T-helper 17 cell (primary cell): ENCODE measurements at regions not wholly inside any gene's neighbourhood (a gene's known extent, or its start where the extent isn't known, plus 50 kb on each side); places are given as distances from the start of the nearest gene placed in this dataset.

Source experiments
- ATAC-seq: fragments of 150-1000 bp; cut with Tn5 transposase; 2 replicates; pipeline ENCODE4 v1.10.0; 2021; ENCODE audit warnings: mild to moderate bottlenecking, moderate library complexity
- DNase-seq, 3 donors: peaks; one replicate each; pipeline versions ENCODE4 v3.0.0 to v3.0.0-alpha.2; 2020 to 2021
- H3K9me3 ChIP-seq: one replicate; pipeline ENCODE4 v1.7.0; 2013; ENCODE audit warnings: low read length, mild to moderate bottlenecking; ENCODE audit not compliant: control insufficient read depth, poor library complexity, severe bottlenecking
- H3K27ac Mint-ChIP-seq: one replicate; pipeline ENCODE4 v1.8.0; 2022; ENCODE audit warnings: mild to moderate bottlenecking, moderate library complexity, mixed read lengths
- H3K27me3 Mint-ChIP-seq: one replicate; pipeline ENCODE4 v1.8.0; 2022; ENCODE audit warnings: mixed read lengths
- H3K36me3 Mint-ChIP-seq: one replicate; pipeline ENCODE4 v1.8.0; 2022; ENCODE audit warnings: low read depth, mixed read lengths
- H3K4me1 Mint-ChIP-seq: one replicate; pipeline ENCODE4 v1.8.0; 2022; ENCODE audit warnings: mild to moderate bottlenecking, mixed read lengths
- H3K4me3 Mint-ChIP-seq: one replicate; pipeline ENCODE4 v1.8.0; 2022; ENCODE audit warnings: mild to moderate bottlenecking, moderate library complexity, mixed read lengths

- Mint-ChIP-seq H3K27ac (no peak overlapping the region), H3K4me3 (no peak overlapping the region), H3K4me1 (no peaks in the 10 kb centered on the region), H3K36me3 (no peaks in the 10 kb centered on the region), H3K27me3 (no peaks in the 10 kb centered on the region)
- H3K9me3 ChIP-seq: no peaks in the 10 kb centered on the region
- ATAC-seq (no peak), DNase-seq (no peak)
These were observed 137.3 kb upstream of the FNDC3A start for GRCh38 chr13:48838193-48838973.

- no peaks in the 10 kb centered on the region for H3K9me3 ChIP-seq
- Mint-ChIP-seq H3K4me3 (no peak overlapping the region), H3K4me1 (no peaks in the 10 kb centered on the region), H3K27ac (no peak overlapping the region), H3K36me3 (no peaks in the 10 kb centered on the region), H3K27me3 (no peaks in the 10 kb centered on the region)
- no peak for DNase-seq
- no peak for ATAC-seq
These were observed 136.5 kb upstream of the FNDC3A start for GRCh38 chr13:48839171-48839570.

- Mint-ChIP-seq H3K36me3 (no peaks in the 10 kb centered on the region), H3K27me3 (no peaks in the 10 kb centered on the region), H3K27ac (no peak overlapping the region), H3K4me1 (no peaks in the 10 kb centered on the region), H3K4me3 (no peak overlapping the region)
- ATAC-seq (no peak), DNase-seq (no peak)
- no peaks in the 10 kb centered on the region for H3K9me3 ChIP-seq
These were observed 135.3 kb upstream of the FNDC3A start for GRCh38 chr13:48840366-48840765.

GRCh38 chr13:48842316-48842715 lies 133.4 kb upstream of the FNDC3A start:
- H3K27me3 Mint-ChIP-seq: no peaks in the 10 kb centered on the region
- no peak overlapping the region for H3K4me3 Mint-ChIP-seq
- no peak overlapping the region for H3K27ac Mint-ChIP-seq
- H3K4me1 Mint-ChIP-seq: no peaks in the 10 kb centered on the region
- no peak for DNase-seq
- no peaks in the 10 kb centered on the region for H3K9me3 ChIP-seq
- ATAC-seq: no peak
- no peaks in the 10 kb centered on the region for H3K36me3 Mint-ChIP-seq

DNA sequence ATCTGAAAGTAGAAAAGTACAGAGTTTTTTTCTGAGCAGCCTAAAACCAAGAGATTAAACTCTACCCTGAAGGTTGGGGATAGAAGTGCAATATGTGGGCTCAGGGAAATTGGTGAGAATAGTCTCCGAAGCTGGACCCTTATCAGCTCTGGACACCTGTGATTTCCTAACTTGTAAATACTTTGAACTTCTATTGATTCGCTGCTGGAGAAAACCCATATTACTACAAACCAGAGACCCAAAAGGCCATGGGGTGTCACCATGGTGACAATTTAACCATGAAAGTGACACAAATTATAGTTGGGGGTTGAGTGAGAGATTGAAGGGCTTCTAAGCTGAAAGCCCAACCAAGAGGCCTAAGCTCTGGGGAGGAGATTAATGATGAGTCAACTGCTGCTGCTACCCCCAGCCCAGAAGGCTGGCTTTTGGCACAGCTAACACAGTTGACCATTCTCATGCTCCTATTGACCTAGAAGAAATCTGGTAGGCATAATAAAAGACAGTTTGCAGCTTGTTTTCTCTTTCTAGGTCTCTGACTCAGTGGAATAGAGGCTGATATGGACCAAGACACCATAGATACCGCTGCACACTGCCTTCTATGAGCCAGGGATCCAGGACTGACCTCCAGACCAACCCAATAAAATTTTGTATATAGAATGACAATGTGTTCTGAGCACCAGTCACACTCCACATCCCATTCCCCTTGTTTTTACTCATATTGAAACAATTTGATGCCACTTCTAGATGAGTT lies 131.9 kb upstream of the FNDC3A start:
- DNase-seq (no peak), ATAC-seq (no peak)
- Mint-ChIP-seq H3K27me3 (no peaks in the 10 kb centered on the region), H3K36me3 (no peaks in the 10 kb centered on the region), H3K4me1 (no peaks in the 10 kb centered on the region), H3K4me3 (no peak overlapping the region), H3K27ac (no peak overlapping the region)
- H3K9me3 ChIP-seq: no peaks in the 10 kb centered on the region

- ATAC-seq (no peak), DNase-seq (no peak)
- Mint-ChIP-seq H3K36me3 (no peaks in the 10 kb centered on the region), H3K4me1 (no peaks in the 10 kb centered on the region), H3K27me3 (no peaks in the 10 kb centered on the region), H3K4me3 (no peak overlapping the region), H3K27ac (no peak overlapping the region)
- H3K9me3 ChIP-seq: no peaks in the 10 kb centered on the region
These were observed 131.0 kb upstream of the FNDC3A start for GRCh38 chr13:48844676-48845075.

GRCh38 chr13:48849515-48849914 lies 126.2 kb upstream of the FNDC3A start:
- no peak overlapping the region for H3K4me3 Mint-ChIP-seq
- ATAC-seq (no peak), DNase-seq (no peak)
- H3K36me3 Mint-ChIP-seq: no peaks in the 10 kb centered on the region
- peaks cover 10% of the 10 kb centered on the region for H3K4me1 Mint-ChIP-seq
- peaks cover 11% of the 10 kb centered on the region for H3K27me3 Mint-ChIP-seq
- H3K27ac Mint-ChIP-seq: no peak overlapping the region
- H3K9me3 ChIP-seq: no peaks in the 10 kb centered on the region

- peaks cover 11% of the 10 kb centered on the region for H3K27me3 Mint-ChIP-seq
- no peak overlapping the region for H3K4me3 Mint-ChIP-seq
- no peaks in the 10 kb centered on the region for H3K9me3 ChIP-seq
- H3K27ac Mint-ChIP-seq: no peak overlapping the region
- H3K36me3 Mint-ChIP-seq: no peaks in the 10 kb centered on the region
- peaks cover 10% of the 10 kb centered on the region for H3K4me1 Mint-ChIP-seq
- ATAC-seq (no peak), DNase-seq (no peak)
These were observed 124.0 kb upstream of the FNDC3A start for GRCh38 chr13:48851707-48852106.

DNA sequence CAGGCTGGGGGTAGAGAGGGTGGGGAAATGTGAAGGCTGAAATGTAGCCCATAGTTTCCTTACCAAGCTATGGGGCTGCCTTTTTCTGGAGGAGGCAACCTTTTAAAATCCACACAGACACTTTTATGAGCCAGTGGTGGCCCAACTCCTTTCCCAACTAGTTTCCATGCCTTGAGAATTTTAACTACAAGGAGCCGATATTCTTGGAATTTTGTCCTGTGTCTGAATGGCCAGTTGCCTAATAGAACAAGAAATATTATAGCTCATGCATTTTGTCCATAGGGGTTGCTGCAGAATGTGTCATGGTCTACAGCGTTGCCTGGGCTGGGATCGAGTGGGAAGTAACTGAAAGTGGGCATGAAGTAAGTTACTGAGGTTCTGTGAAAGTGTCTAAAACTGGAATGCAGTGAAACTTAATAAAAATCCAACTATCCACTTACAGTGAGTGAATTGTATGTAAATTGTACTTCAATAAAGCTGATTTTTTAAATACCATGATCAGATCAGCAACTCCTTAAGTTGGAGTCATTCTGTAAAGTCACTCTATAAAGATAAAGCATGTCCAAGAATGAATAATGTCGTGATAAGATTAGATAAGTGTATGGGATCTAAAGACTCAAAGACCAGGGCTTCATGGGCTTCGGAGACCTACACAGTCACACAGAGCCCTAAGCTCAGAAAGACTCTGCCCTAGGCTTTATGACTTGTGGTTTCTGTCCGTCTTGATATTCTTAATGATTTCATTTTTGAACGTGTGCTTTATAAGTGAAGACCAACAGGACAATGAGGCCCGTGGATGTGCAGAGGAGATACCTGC lies 122.6 kb upstream of the FNDC3A start:
- no peak overlapping the region for H3K27ac Mint-ChIP-seq
- H3K9me3 ChIP-seq: no peaks in the 10 kb centered on the region
- H3K4me1 Mint-ChIP-seq: peaks cover 13% of the 10 kb centered on the region
- no peak overlapping the region for H3K4me3 Mint-ChIP-seq
- H3K27me3 Mint-ChIP-seq: peaks cover 11% of the 10 kb centered on the region
- DNase-seq (no peak), ATAC-seq (no peak)
- H3K36me3 Mint-ChIP-seq: no peaks in the 10 kb centered on the region

DNA sequence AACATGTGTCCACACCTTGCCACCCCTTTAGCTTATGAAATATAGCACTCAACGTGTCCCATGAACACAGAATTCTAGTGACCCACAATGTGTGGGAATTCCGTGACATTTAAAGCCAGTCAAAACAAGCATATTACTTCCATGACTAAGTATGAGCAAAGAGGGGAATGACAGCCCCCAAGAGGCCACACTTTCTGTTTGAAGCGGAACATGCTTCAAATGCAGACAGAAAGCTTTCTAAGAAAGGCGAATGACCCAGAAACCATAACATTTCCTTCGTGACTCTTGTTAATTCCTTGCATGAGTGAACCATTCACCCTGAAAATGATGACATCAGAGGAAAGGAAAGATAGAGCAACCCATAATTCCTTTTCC lies 122.0 kb upstream of the FNDC3A start:
- H3K9me3 ChIP-seq: no peaks in the 10 kb centered on the region
- H3K36me3 Mint-ChIP-seq: no peaks in the 10 kb centered on the region
- H3K4me1 Mint-ChIP-seq: peaks cover 19% of the 10 kb centered on the region
- no peak overlapping the region for H3K4me3 Mint-ChIP-seq
- no peak for DNase-seq
- ATAC-seq: no peak
- H3K27ac Mint-ChIP-seq: no peak overlapping the region
- peaks cover 11% of the 10 kb centered on the region for H3K27me3 Mint-ChIP-seq

DNA sequence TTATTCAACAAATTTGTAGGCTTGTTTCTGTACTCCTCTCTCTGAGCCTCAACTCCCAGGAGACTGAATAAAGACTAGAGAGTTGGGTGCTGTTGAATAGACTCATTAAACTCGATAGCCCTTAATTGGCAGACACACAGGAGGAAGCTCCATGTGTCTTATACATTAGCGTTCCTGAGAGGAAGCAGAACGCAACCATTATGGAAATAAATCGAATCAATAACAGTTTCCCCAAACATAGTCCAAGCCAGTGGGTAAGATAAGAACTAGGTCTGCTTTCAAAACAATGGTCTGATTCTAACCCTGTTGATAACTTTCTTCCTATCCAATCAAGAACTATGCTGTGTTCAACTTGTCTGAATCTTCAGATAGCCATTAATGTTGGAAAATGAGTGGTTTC lies 118.1 kb upstream of the FNDC3A start:
- Mint-ChIP-seq H3K36me3 (no peaks in the 10 kb centered on the region), H3K27ac (no peak overlapping the region), H3K4me1 (peaks cover 19% of the 10 kb centered on the region), H3K27me3 (no peaks in the 10 kb centered on the region), H3K4me3 (no peak overlapping the region)
- ATAC-seq (no peak), DNase-seq (no peak)
- no peaks in the 10 kb centered on the region for H3K9me3 ChIP-seq

DNA sequence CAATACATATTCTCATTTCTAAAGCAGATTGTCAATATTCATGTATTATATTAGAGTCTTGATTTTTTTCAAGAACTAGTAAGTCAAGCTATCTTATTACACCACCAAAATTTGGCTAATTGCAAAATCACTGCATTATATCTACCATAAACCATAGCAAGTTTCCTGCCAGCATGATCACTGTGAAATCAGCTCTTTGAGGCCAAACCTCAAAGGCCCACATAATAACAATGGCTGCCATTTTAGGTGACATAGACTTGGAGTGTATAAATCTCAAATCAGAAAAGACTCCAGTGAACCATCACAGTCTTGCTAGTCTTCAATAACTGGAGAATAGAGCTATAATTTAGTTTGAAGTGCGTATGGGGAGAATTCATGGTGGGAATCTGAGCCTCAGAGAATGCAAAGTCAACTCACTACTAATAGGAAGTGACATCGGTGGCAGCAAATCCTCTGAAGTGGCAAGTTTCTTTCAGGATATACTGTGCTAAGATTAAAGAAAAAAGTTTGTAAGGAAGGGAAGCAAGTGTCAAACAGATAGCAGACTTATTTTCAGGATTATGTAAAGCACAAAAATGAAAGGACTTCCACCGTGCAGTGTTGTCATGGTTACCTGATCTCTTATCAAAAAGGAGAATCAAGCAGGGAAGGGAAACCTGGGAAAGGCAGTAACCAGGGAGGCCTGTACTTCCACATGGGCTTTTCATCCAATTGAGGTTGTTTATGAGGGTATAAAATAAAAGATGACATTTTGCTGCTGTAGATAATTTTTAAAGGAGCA lies 117.4 kb upstream of the FNDC3A start:
- peak overlapping the region; percentile 13 for H3K4me3 Mint-ChIP-seq
- H3K27me3 Mint-ChIP-seq: no peaks in the 10 kb centered on the region
- no peaks in the 10 kb centered on the region for H3K36me3 Mint-ChIP-seq
- ATAC-seq (peak; percentile 54), DNase-seq (no peak)
- peak overlapping the region; percentile 83 for H3K27ac Mint-ChIP-seq
- H3K9me3 ChIP-seq: no peaks in the 10 kb centered on the region
- H3K4me1 Mint-ChIP-seq: peaks cover 19% of the 10 kb centered on the region
